Activated CD4-positive, alpha-beta T cell treated with anti-CD3 and anti-CD28 coated beads for 36 hours (primary cell): ENCODE measurements at regions not wholly inside any gene's neighbourhood (a gene's known extent, or its start where the extent isn't known, plus 50 kb on each side); places are given as distances from the start of the nearest gene placed in this dataset.

Source experiments
- ATAC-seq: fragments of 200-7000 bp; cut with Tn5 transposase; one replicate; pipeline ENCODE4 v1.10.0; 2021; ENCODE audit warnings: mild to moderate bottlenecking, moderate library complexity
- CTCF ChIA-PET: fragments of 350-600 bp; sonication (Branson Sonifier 250); formaldehyde crosslinking; loops from one replicate; lab custom pipeline; 2021; ENCODE audit warnings: antibody characterized with exemption; lab: Charles Lee
- POLR2A ChIA-PET: fragments of 350-600 bp; sonication (Branson Sonifier 250); formaldehyde crosslinking; loops from one replicate; lab custom pipeline; 2021; ENCODE audit warnings: antibody characterized with exemption, inconsistent platforms; lab: Charles Lee
- DNase-seq: peaks from one replicate; pipeline ENCODE4 v3.0.0-alpha.2; 2020
- H3K27ac Mint-ChIP-seq: one replicate; pipeline ENCODE4 v1.8.0; 2021; ENCODE audit warnings: mixed read lengths
- H3K27me3 Mint-ChIP-seq: one replicate; pipeline ENCODE4 v1.8.0; 2021; ENCODE audit warnings: mixed read lengths
- H3K36me3 Mint-ChIP-seq: one replicate; pipeline ENCODE4 v1.8.0; 2021; ENCODE audit warnings: low read depth, mixed read lengths
- H3K4me1 Mint-ChIP-seq: one replicate; pipeline ENCODE4 v1.8.0; 2021; ENCODE audit warnings: mixed read lengths
- H3K4me3 Mint-ChIP-seq: one replicate; pipeline ENCODE4 v1.8.0; 2021; ENCODE audit warnings: mild to moderate bottlenecking, moderate library complexity, mixed read lengths
- H3K9me3 Mint-ChIP-seq: one replicate; pipeline ENCODE4 v1.8.0; 2021; ENCODE audit warnings: low read depth, mixed read lengths
- intact Hi-C, 2 experiments: fragments of 100-400 bp; cut with DNase I in 1 of 2; cut with micrococcal nuclease in 1 of 2; formaldehyde crosslinking; loops; one replicate each; pipeline versions ENCODE4 v1.14.2 to v1.15.1; 2022 to 2024; cut with DNase I, micrococcal nuclease

GRCh38 chr10:83953589-83953988 lies 185.7 kb upstream of the GHITM start:
- no peaks in the 10 kb centered on the region for H3K9me3 Mint-ChIP-seq
- CTCF ChIA-PET = no interaction called here
- intact Hi-C loops = no loop called here
- H3K27me3 Mint-ChIP-seq = peaks cover 5% of the 10 kb centered on the region
- DNase-seq (no peak), ATAC-seq (no peak)
- POLR2A ChIA-PET = no interaction called here
- no peak overlapping the region for H3K27ac Mint-ChIP-seq
- no peaks in the 10 kb centered on the region for H3K4me1 Mint-ChIP-seq
- no peaks in the 10 kb centered on the region for H3K36me3 Mint-ChIP-seq
- H3K4me3 Mint-ChIP-seq = no peak overlapping the region

- Mint-ChIP-seq H3K36me3 (no peaks in the 10 kb centered on the region), H3K4me1 (no peaks in the 10 kb centered on the region), H3K27me3 (peaks cover 3% of the 10 kb centered on the region), H3K4me3 (no peak overlapping the region), H3K9me3 (no peaks in the 10 kb centered on the region), H3K27ac (no peak overlapping the region)
- ATAC-seq (no peak), DNase-seq (no peak)
- ChIA-PET CTCF (no interaction called here), POLR2A (no interaction called here)
- intact Hi-C loops = no loop called here
Measured at GRCh38 chr10:83954193-83954799, 185.0 kb upstream of the GHITM start.

GRCh38 chr10:83955406-83955805 lies 183.9 kb upstream of the GHITM start:
- intact Hi-C loops = no loop called here
- POLR2A ChIA-PET = no interaction called here
- Mint-ChIP-seq H3K9me3 (no peaks in the 10 kb centered on the region), H3K4me3 (no peak overlapping the region), H3K27ac (no peak overlapping the region), H3K36me3 (no peaks in the 10 kb centered on the region), H3K4me1 (no peaks in the 10 kb centered on the region), H3K27me3 (peaks cover 3% of the 10 kb centered on the region)
- CTCF ChIA-PET = interaction anchor here (0.5 kb wide), 1 partner anchor 45 kb away, joined by 3 read pairs; no protein-coding TSS in a partner anchor
- ATAC-seq (no peak), DNase-seq (no peak)

- DNase-seq = no peak
- H3K36me3 Mint-ChIP-seq = no peaks in the 10 kb centered on the region
- H3K4me1 Mint-ChIP-seq = no peaks in the 10 kb centered on the region
- no peaks in the 10 kb centered on the region for H3K9me3 Mint-ChIP-seq
- H3K4me3 Mint-ChIP-seq = no peak overlapping the region
- no peak for ATAC-seq
- CTCF ChIA-PET = interaction anchor here (0.7 to 0.8 kb wide), 3 partner anchors 47 to 574 kb away, joined by 3 to 4 read pairs (median 4); no protein-coding TSS in a partner anchor
- intact Hi-C loops = no loop called here
- H3K27ac Mint-ChIP-seq = no peak overlapping the region
- peaks cover 3% of the 10 kb centered on the region for H3K27me3 Mint-ChIP-seq
- POLR2A ChIA-PET = no interaction called here
Measured at GRCh38 chr10:83957168-83957947, 182.0 kb upstream of the GHITM start.

GRCh38 chr10:83959328-83959727 lies 180.0 kb upstream of the GHITM start:
- Mint-ChIP-seq H3K9me3 (no peaks in the 10 kb centered on the region), H3K36me3 (no peaks in the 10 kb centered on the region), H3K27me3 (peaks cover 3% of the 10 kb centered on the region), H3K4me3 (no peak overlapping the region), H3K4me1 (no peaks in the 10 kb centered on the region), H3K27ac (no peak overlapping the region)
- no peak for DNase-seq
- POLR2A ChIA-PET = no interaction called here
- intact Hi-C loops = no loop called here
- ATAC-seq = no peak
- CTCF ChIA-PET = no interaction called here

- Mint-ChIP-seq H3K27me3 (peaks cover 3% of the 10 kb centered on the region), H3K4me1 (no peaks in the 10 kb centered on the region), H3K27ac (no peak overlapping the region), H3K9me3 (no peaks in the 10 kb centered on the region), H3K36me3 (no peaks in the 10 kb centered on the region), H3K4me3 (no peak overlapping the region)
- intact Hi-C loops = no loop called here
- ATAC-seq (no peak), DNase-seq (no peak)
- ChIA-PET POLR2A (interaction anchor here (0.6 kb wide), 1 partner anchor 1610 kb away, joined by 3 read pairs; no protein-coding TSS in a partner anchor), CTCF (interaction anchor here (0.6 kb wide), 2 partner anchors 334 to 612 kb away, joined by 3 read pairs; no protein-coding TSS in a partner anchor)
Measured at GRCh38 chr10:83960125-83960524, 179.2 kb upstream of the GHITM start.

- Mint-ChIP-seq H3K27ac (no peak overlapping the region), H3K9me3 (no peaks in the 10 kb centered on the region), H3K27me3 (peaks cover 3% of the 10 kb centered on the region), H3K4me3 (no peak overlapping the region), H3K4me1 (no peaks in the 10 kb centered on the region), H3K36me3 (no peaks in the 10 kb centered on the region)
- ChIA-PET POLR2A (no interaction called here), CTCF (interaction anchor here (1.3 kb wide), 1 partner anchor 134 kb away, joined by 3 read pairs; no protein-coding TSS in a partner anchor)
- no peak for ATAC-seq
- intact Hi-C loops = no loop called here
- no peak for DNase-seq
Measured at GRCh38 chr10:83961620-83962019, 177.7 kb upstream of the GHITM start.

GRCh38 chr10:83963446-83963845 lies 175.9 kb upstream of the GHITM start:
- Mint-ChIP-seq H3K4me1 (no peaks in the 10 kb centered on the region), H3K27me3 (peaks cover 3% of the 10 kb centered on the region), H3K4me3 (no peak overlapping the region), H3K9me3 (no peaks in the 10 kb centered on the region), H3K27ac (no peak overlapping the region), H3K36me3 (no peaks in the 10 kb centered on the region)
- intact Hi-C loops = no loop called here
- ChIA-PET POLR2A (no interaction called here), CTCF (no interaction called here)
- no peak for DNase-seq
- ATAC-seq = no peak

GRCh38 chr10:83965473-83965872 lies 173.8 kb upstream of the GHITM start:
- ATAC-seq = no peak
- CTCF ChIA-PET = interaction anchor here (0.5 to 0.7 kb wide), 2 partner anchors 14 to 49 kb away, joined by 3 to 4 read pairs; no protein-coding TSS in a partner anchor
- H3K36me3 Mint-ChIP-seq = no peaks in the 10 kb centered on the region
- intact Hi-C loops = no loop called here
- H3K4me3 Mint-ChIP-seq = no peak overlapping the region
- POLR2A ChIA-PET = no interaction called here
- no peaks in the 10 kb centered on the region for H3K4me1 Mint-ChIP-seq
- H3K9me3 Mint-ChIP-seq = no peaks in the 10 kb centered on the region
- no peak for DNase-seq
- no peak overlapping the region for H3K27ac Mint-ChIP-seq
- H3K27me3 Mint-ChIP-seq = peaks cover 3% of the 10 kb centered on the region

GRCh38 chr10:83968052-83968451 lies 171.3 kb upstream of the GHITM start:
- Mint-ChIP-seq H3K9me3 (no peaks in the 10 kb centered on the region), H3K36me3 (no peaks in the 10 kb centered on the region), H3K4me1 (no peaks in the 10 kb centered on the region), H3K4me3 (no peak overlapping the region), H3K27me3 (no peaks in the 10 kb centered on the region), H3K27ac (no peak overlapping the region)
- CTCF ChIA-PET = no interaction called here
- POLR2A ChIA-PET = no interaction called here
- intact Hi-C loops = no loop called here
- ATAC-seq = no peak
- DNase-seq = no peak

GRCh38 chr10:83978681-83979383 lies 160.5 kb upstream of the GHITM start:
- ChIA-PET CTCF (interaction anchor here (0.5 to 0.6 kb wide), 2 partner anchors 13 to 141 kb away, joined by 3 to 4 read pairs; no protein-coding TSS in a partner anchor), POLR2A (interaction anchor here (0.6 kb wide), 1 partner anchor 45 kb away, joined by 3 read pairs; no protein-coding TSS in a partner anchor)
- no peaks in the 10 kb centered on the region for H3K9me3 Mint-ChIP-seq
- intact Hi-C loops = no loop called here
- no peaks in the 10 kb centered on the region for H3K4me1 Mint-ChIP-seq
- H3K27me3 Mint-ChIP-seq = no peaks in the 10 kb centered on the region
- ATAC-seq = no peak
- H3K27ac Mint-ChIP-seq = no peak overlapping the region
- no peak overlapping the region for H3K4me3 Mint-ChIP-seq
- H3K36me3 Mint-ChIP-seq = no peaks in the 10 kb centered on the region
- no peak for DNase-seq
